NCI-H2196 (cell line): ENCODE measurements at regions not wholly inside any gene's neighbourhood (a gene's known extent, or its start where the extent isn't known, plus 50 kb on each side); places are given as distances from the start of the nearest gene placed in this dataset.

Experiments used
- DNase-seq: peaks from one replicate; lab custom pipeline; 2025; ENCODE audit not compliant: unreplicated experiment; lab: John Stamatoyannopoulos, UW

DNA sequence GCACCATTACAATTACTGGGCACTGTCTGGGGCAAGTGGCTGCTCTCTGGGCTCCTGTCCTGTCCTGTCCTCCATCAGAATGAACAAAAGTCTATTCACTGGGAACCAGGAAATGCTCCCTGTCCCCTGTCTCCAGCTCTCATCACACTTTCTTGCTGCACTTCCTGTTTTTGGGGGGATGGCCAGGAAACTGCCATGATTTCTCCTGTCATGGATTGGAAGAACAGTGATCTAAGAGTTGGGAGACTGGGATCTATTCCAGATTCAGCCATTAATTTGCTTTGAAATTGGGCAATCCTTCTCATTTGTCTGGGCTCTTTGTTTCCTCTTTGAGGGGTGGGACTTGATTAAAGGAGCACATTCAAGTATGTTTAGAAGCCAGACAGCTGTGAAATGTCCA is 61.4 kb upstream of the KIRREL3 start:
- no peak for DNase-seq

DNA sequence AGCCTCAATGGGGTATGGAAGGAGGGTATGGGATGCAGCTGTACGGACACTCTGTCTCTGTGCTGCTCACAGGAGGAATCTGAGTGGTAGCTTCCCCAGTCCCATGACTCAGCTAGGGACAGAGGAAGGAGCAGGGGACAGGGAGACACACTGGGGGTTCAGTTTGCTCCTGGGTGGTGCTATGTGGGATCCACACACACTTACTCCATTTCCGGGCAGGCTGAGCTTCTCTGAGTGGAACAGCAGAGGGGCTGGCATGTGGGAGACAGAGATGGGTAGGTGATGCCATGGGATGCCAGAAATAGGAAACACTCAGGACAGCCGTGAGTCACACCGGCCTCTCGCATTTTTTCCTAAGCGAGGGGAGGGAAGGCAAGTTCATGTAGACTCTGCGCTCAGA is 59.2 kb upstream of the KIRREL3 start:
- DNase-seq, result no peak

DNA sequence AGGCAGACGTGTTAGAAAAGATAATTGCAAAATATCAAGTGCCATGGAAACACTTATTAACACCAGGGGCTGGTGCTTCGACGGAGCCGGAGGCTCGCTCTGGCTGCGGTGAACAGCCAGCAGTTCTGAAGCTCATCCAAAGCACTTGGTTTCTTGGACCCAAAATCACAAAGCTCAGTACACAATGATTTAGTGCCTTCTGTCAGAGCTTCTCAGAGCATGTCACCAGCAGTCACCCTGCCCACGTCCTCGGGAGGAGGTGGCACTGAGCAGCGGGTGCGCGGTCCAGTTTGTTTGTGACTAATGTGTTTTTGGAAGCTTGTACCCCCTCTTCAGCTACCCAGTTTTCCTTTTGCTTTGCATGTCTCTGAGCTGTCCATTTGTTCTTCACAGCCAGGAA is 58.7 kb upstream of the KIRREL3 start:
- DNase-seq, result no peak

DNA sequence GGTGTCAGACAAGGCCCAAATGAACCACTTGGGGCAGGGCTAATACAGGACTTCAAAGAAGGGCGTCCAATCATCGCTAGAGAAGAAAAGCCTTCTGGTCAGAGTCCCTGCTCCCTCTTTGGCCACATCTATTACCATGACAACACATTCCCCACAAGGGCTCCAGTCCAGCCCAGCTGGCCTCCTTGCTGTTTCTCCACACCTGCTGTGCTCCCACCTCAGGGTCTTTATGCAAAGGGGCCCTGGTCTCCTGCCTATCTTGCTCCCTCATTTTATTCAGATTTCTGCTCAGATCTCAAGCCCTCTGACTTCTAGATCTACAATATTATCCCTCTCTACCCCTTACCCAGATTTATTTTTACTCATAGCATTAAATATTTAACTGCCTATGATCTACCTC is 58.0 kb upstream of the KIRREL3 start:
- no peak for DNase-seq

DNA sequence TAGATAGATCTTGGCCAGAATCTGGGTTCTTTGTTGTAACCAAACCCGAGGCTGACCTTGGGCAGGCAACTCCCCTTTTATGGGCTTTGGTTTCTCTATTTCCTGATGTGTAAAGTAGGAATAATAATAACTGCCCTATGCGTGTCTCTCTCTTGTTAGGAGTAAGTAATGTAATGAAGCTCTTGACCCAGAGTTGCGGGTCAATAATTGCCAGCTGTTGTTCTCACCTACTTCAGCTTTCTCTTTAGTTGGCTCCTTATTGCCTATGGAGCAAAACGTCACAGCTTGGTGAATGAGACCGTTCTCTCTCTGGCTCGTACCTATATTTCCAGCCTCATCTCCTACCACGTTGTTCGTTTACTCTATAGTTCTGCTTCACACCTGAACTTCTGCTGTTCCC is 56.6 kb upstream of the KIRREL3 start:
- DNase-seq, result no peak

DNA sequence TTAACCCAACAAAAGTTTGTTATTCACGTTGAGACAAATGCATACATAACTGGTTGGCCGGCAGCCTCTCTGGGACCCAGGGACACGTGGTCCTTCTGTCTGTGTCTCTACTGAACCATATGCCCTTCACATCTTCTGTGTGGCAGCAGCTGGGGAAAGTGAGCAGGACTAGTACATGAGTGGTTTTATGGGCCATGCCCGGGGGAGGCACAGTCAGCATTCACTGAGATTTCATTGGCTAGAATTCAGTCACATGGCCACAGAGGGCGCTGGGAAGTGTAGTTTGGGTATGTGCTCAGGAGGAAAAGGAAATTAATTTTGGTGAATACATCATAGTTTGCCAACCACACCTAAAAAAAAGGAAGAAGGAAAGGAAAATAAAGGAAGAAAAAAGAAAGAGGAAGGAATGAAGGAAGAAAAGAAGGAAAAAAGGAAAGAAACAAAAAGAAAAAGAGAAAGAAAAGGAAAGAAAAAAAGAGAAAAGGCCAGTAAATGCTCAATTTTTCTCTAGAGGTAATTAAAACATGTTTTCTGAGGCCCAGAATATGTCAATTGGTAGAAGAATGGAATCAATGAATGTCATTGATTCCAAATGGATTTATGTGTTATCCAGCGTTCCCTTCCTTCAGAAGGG is 55.9 kb upstream of the KIRREL3 start:
- no peak for DNase-seq

DNA sequence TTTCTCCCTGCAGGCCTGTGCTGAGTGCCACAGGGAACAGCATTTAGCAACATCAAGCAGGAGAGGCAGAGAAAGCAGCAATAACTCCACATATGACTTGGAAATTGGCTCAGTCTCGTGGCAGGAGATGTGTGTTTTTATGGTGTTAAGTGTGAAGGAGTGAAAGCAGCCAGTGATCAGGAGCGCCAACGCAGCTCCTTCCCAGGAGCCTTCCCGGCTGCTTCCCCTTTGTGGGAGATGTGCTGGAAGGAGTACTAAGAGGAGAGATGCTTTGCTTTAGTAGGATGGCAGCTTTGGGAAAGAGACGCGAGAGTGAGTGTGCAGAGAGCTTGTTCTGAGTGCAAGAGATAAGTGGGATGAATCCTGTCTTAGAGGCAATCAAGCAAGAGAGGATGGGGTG is 54.7 kb upstream of the KIRREL3 start:
- DNase-seq, result no peak

DNA sequence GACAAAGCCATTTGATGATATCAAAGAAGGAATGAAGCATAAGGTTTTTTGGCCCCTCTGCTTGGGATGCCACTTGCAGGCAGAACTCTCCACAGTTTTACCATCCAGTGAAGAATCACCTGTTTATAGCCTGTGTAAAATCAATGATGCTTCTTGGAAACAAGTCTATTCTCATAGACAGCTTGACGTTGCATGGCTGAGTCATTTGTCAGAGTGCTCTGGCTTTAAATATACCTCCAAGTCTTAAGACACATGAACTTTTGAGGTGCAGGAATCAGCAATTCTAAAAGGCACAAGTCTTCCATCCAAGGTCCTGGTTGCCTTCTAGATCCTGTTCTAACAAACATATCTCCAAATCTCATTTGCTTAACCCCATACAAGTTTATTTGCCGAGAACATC is 53.6 kb upstream of the KIRREL3 start:
- DNase-seq, result no peak

DNA sequence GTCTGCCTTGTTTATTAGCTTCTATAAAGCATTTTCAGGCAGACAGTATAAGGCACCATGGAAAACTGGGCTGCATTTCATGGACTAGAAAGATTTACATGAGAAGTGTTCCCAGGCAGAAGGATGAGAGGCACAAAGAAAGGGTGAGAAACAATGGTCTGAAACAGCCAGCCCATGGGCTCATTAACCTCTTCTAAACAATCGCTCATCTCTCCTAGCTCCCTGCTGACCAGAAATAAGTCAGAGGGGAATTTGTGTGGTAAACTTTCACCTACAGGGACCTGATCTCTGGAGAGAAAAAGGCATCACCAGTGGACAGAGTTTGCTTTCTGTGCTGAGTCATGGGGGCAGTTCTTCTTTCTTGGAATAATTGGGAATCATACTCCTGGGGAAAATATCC is 51.8 kb upstream of the KIRREL3 start:
- no peak for DNase-seq
